HG03442 (cell line): ENCODE measurements at regions not wholly inside any gene's neighbourhood (a gene's known extent, or its start where the extent isn't known, plus 50 kb on each side); places are given as distances from the start of the nearest gene placed in this dataset.
"Not testable (repeated sequence)": the region's sequence is repeated elsewhere in the genome, so short reads cannot be mapped to it uniquely, and the experiment has no call there.

Experiments used
- ATAC-seq: cut with Tn5 transposase; IDR thresholded peaks from one replicate; pipeline ENCODE4 v1.9.1; 2021; ENCODE audit warnings: mild to moderate bottlenecking, moderate library complexity; ENCODE audit not compliant: unreplicated experiment

DNA sequence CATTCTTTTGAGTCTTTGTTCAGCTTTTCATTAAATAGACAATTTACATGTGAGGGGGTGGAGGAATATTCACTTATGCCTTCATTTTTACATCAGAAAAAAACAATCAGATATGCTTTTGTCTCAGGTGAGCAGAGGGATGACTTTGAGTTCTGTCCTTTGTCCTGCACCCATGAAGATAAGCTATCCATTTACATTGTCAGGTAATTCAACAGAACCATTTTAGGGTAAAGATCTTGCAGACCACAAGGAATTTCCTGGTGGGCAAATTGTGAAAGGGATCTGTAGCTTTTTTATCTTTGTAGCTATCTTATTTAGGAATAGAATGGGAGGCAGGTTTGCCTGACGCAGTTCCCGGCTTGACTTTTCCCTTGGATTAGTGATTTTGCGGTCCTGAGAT is 242.7 kb upstream of the IRF2BP2 start:
- ATAC-seq: no peak

DNA sequence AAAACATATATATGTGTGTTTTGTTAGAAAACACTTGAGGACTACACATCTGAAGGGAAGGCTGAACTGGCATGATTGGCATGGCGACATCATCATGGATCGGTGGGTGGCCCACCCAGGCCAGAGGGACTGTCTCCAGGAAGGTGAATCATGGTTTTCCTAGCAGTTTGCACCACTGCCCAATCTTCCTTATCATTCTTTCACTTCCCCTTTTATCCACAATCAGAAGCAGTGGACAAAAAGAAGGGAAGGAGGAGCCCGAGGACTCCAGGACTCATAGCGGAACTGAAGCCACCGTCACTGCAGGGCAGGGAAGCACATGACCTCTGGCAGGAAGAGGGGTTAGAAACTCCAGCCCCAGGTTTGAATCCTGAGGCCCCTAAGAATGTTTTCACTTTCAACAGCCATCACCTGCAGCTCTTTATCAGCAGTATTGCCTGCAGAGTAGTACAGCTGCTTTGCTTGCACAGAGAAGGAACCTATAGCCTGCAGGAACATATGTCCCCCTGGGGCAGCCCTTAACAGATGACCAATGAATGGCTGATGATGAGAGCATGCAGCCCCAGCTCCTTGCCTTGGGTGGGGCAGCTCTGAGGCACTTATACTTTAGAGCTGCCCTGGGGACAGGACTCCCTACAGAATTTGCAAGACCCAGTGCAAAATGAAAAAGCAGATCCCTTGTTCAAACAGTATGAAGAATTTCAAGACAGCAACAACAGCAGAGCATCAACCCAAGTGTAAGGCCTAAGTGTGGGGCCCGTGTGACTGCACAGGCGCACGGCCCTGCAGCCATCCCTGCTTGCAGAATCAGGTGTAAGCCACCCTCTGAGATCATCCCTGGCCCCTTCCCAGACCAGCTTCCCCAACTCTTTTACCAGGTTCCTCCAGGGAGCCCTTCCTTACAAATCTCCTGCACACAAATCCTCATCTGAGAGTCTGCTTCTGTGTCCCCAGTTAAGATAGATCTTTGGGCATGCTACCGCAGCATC is 241.8 kb upstream of the IRF2BP2 start:
- peak; percentile 62 for ATAC-seq

DNA sequence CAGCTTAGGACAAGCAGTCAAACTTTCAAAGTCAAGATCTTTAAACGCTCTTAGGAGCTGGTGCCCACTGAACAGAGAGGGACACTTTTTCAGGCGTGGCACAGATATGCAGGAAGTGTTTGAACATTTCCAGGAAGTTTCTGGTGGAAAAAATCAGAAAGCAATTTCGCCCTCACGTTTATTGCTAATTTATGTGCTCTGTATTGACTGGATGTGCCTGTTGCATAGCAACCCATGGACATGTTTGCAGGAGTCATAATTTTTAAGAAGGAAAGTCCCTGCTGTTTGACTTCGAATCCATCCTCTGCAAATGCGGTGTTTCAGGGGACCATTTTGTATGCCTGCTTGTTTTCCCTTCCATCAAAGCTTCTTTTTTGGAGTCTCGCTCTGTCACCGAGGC is 239.9 kb upstream of the IRF2BP2 start:
- ATAC-seq: no peak

DNA sequence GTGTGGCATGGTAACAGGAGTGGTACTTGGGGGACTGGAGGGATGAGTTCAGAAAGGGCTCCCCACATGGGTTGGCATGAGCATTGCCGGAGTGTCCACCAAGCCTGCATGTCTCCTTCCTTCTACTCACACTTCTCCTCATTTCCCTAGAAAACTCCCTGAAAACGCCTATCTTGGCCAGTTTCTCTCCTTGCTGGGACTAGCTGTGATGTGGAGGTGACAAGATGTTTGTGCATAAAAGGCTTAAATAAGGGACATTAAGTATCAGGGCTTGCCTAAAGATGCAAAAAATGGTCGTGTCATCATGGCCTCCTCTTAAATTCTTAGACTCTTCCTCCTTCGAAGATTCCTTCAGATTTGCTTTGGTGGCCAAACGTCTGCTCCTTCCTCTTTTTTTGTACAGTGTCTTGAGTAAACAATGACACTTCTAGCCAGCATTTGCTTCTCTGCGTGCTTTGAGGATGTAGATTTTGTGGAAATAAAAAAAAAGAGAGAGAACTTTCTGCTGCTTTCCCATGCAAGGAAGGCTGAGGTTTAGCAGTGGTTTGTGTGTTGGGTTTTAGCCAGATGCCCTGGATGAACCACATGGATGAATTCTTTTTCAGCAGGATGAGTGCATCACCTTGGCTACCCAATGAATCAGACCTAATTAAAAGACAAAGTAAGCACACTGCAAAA is 239.1 kb upstream of the IRF2BP2 start:
- no peak for ATAC-seq

DNA sequence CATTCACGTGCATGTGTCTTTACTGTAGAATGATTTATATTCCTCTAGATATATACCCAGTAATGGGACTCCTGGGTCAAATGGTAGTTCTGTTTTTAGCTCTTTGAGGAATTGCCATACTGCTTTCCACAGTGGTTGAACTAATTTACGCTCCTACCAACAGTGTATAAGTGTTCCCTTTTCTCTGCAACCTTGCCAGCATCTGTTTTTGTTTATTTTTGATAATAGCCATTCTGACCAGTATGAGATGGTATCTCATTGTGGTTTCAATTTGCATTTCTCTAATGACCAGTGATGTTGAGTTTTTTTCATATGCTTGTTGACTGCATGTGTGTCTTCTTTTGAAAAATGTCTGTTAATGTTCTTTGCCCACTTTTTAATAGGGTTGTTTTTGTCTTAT is 236.8 kb upstream of the IRF2BP2 start:
- ATAC-seq: not testable (repeated sequence)

DNA sequence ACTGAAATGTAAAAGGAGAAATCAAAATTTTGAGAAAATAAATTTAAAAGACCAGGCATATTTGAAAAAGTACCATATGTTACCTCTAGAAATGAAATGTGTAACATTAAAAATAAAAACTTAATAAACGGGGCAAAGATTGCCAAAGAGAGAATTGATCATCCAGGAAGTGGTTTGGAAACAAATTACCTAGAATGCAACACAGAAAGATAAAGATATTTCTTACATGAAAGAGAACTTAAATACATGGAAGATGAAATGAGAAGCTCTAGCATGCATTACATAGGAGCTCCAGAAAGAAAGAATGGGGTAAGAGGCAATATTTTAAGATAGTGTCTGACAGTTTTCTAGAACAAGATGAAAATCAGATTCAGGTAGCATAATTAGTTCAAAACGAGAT is 235.9 kb upstream of the IRF2BP2 start:
- no peak for ATAC-seq

DNA sequence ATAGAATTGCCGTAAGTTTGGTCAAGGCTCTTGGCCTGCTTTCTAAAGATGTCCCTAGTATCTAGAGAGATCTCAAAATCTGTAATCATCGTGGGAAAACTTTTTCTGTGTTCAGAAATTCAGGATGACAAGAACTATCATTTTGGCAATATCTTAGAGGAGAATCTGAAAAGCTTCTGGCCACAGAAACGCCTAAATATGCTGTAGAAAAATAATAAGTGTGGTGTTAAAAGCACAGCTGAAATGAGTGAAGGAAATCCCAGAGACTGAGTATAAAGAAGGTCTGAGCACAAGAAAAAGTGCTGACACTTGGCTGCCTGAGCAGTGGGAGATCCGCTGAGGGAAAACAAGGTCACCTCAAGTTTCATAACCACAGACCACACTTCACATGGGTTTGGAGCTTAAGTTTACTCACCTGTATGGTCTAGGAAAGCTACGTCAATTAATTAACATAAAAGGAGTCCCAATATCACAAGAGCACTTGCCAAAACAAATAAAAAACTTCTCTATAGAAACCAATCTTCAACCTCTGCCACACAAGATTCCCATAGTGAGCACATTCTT is 235.2 kb upstream of the IRF2BP2 start:
- no peak for ATAC-seq

DNA sequence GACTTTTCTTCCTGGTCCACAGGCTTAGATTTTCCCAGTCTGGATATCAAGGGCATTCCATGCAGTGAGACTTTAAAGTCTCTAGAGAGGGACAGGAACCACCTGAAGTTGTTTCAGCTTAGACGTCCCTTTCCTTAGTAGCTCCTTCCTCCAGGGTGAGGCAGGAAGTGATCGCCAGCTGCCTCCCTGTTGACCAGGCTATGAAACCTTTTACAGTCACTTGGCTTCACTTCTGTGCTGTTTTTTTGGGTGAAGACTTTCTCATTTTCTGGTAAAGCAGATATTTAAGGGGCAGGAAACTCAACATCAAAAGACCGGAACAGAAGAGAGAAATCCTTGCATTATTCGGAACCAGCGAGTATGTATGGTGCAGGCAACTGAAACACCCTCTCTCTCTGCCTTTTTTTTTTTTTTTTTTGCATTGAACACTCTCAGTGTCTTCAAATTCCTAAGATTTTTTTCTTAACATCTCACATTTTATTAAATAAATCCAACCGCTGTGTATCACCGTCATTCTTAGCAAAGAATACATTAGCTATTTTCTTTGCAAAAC is 234.6 kb upstream of the IRF2BP2 start:
- no peak for ATAC-seq

DNA sequence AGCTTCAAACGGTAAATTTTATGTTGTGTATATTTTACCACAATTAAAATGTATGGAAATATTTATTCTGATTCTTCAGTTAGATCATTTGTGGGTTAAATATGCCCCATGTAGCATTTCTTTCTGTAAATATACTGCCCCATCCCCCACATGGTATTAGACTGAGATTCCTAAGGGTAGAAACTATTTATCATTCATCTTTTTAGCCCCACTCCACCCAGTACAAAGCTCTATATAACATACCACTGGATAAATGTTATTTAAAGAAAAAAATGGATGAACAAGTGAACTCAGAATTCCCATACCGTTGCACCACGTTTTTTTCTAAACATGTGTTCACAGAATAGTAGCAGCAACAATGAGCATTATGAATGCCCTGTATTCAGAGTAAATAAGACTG is 234.0 kb upstream of the IRF2BP2 start:
- no peak for ATAC-seq

DNA sequence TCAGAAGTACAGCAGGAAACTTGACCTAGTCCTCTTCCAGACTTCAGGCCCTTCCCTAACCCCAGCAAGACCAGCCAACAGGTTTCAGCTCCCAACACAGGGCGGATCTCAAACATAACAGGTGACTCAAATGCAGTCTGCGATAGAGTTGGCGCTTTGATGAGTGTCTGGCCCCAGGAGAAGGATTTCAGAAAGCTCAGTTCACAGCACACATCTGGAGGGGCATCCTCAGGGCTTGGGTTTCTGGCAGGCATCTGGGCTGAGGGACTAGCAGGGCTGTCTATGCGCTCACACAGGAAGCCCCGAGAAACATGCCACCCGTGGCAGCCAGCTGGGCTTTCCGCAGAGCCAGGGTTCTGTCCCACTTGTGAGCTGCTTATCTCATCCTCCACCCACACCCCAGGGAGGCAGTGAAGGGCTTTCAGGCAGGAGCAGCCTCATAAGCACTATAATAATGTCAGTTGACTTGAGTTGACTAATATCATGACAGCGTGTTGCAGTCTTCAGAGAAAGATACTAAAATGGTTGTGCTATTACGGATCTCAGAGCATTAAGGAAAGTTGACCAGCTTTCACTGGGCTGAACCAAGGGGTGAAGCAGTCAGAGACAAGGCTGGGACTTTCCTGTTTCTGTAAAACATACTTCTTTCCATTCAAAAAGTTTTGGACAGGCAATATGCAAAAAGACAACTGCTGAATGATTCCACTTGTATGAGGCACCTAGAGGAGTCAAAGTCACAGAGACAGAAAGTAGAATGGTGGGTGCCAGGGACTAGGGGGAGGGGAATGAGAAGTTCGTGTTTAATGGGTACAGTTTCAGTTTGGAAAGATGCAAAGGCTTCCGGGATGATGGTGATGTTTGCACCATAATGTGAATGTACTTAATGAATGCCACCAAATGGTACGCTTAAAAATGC is 233.0 kb upstream of the IRF2BP2 start:
- peak; percentile 79 for ATAC-seq

DNA sequence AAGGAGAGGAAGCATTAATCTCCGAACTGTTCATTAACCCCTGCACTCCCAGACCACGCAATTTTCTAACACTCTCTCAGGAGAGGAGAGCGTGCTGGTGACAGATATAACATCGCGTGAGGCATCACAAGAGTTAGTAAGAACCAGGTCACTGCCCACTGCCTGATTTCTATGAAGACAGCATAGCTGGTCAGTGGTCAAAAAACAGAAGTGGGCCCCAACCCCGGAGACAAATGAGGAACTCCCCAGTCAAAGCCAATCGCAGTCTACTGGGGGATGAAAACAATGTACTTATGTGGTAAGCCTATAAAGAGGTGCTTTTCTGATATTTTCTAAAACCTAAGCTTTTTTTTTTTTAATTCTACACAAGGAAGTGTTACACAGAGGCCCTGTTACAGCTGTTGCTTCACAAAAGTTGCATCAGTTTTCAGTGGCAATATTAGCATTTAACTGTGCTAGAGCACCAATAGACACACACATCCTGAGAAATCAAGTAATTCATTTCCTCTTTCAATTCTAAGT is 231.8 kb upstream of the IRF2BP2 start:
- ATAC-seq: no peak

DNA sequence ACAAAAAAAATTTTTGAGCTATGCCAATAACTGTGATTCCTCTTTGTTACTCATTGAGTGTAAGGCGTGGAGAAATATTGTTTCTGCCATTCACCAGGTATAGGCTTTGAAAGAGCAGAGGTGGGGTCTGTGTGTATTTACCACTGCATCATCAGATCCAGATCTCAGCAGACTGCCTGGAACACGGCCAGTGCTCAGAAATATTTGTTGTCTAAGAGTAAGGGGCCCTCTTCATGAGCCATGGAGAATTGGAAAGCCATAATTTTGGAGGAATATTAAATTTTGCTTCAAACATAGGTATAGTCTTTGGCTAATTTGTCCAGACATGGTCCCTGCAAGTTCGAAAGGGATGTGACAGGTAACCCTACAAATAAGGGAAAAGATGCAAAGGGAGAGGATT is 231.3 kb upstream of the IRF2BP2 start:
- ATAC-seq: no peak

DNA sequence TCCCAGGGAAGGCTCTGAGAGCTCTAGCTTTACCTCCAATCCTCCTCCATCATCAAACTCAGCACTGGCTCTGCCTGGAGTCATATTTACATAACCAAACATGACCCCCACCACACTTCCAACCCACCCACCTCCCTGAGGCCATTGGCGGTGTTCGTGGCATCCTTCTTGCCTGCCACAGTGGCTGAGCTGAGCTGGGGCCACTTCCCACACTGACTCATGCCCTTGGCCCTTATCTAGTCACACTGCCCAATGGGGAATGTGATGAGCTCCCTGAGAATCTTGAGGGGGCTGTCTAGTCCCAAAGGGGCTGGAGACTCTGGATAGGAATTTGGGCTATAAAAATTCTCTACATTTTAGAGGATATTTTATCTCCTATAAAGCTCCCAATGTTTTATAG is 230.9 kb upstream of the IRF2BP2 start:
- no peak for ATAC-seq

DNA sequence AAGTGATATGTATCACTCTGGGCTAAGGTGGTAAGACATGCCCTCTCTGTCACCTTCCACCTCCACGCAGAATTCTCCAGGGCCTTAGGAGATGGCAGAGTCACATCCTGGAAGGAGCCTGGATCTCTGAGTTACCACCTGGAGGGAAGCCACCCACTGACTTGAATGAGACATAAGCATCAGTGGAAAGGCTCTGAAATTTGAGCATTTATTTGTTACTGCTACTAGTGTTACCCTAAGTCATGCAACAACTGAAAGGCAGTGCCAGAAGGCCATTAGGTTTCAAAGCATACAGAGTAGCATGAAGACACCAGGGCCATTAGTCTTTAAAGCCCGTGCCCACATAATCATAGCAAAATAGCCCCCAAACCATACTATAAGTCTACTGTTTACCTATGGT is 230.3 kb upstream of the IRF2BP2 start:
- ATAC-seq: no peak

DNA sequence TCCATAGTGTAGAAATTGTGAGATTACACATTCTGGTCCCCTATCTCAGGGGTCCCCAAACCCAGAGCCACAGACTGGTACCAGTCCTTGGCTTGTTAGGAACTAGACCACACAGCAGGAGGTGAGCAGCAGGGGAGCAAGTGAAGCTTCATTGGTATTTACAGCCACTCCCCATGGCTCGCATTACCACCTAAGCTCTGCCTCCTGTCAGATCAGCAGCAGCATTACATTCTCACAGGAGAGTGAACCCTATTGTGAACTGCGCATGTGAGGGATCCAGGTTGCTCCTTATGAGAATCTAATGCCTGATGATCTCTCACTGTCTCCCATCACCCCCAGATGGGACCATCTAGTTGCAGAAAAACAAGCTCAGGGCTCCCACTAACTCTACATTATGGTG is 229.7 kb upstream of the IRF2BP2 start:
- ATAC-seq: no peak

DNA sequence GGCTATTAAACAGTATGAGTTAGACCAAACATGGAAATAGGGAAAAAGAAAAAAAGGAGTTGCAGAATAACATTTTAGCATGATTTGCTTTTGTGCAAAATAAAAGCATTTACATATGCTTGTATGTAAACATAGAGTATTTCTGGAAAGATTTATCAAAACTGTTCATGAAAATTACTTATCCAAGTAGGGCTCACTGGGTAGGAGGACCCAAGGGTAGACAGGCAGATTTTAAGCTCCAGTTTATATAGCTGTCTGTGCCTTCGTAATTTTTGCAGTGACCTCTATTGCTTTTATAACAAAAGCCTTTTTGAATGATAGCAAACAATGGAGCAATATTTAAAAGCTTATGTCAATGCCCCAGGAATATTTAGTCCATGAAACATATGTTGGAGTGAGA is 228.8 kb upstream of the IRF2BP2 start:
- no peak for ATAC-seq

DNA sequence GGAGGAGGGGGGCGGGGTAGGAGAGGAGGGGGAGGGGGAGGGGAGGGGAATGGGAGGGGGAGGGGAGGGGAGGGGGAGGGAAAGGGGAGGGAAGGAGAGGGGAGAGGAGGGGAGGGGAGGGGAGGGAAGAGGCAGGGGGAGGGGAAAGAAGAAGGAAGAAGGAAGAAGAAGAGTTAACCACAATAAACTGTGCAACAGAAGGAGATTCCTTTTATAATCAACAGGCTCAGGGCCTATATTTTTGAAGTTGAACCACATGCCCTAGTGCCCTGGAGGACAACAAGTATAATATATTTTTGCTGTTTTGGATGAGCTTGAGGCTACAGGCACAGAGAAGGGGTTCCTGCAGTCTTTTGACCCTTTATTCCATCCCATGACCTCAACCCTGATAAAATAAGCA is 228.2 kb upstream of the IRF2BP2 start:
- ATAC-seq: no peak

DNA sequence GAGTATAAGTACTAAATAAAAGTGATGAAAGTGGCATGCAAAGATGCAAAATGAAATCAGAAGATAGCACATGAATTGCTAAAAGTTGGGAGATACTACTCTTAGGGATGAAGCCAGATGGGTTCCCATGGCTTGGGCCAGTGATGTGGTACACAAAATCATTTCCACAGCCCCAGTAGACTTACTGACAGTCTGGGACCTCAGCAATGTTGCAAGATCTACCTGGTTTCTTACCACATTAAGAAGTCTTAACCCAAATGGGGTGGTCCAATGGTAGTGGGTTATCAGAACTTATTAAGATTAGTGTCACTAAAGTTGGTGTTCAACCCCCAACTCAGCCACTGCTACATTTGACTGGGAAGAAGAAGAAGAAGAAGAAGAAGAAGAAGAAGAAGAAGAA is 227.7 kb upstream of the IRF2BP2 start:
- ATAC-seq: no peak

DNA sequence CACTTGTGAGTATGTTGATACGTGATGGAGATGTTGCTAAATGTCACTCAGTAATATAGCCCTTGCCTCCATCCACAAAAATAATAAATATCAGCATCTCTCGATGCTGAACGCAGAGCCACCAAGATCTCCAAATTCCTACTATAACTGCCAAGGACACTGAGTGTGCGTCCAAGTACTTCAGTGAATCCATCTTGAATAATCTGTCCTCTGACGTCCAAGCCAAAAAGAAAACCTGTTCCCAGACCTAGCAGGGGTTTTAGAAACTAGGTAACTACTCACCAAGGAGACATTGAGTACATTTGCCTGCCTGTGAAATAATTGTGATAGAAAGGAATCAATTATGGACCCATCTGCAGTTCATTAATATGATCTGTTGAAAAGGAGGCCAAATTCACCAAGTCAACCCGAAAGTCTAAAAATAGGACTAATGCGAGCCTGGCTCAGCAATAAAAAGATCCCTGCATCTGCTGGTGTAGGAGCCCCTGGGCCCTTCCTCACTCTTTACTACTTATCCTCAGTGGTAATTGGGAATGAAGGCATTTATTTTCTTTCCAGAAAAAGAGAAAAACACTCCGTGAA is 226.9 kb upstream of the IRF2BP2 start:
- ATAC-seq: no peak
